Activated naive CD8-positive, alpha-beta T cell treated with anti-CD3 and anti-CD28 coated beads, Interleukin-2, amount 50 U/mL, for 16 hours (primary cell): ENCODE measurements at regions not wholly inside any gene's neighbourhood (a gene's known extent, or its start where the extent isn't known, plus 50 kb on each side); places are given as distances from the start of the nearest gene placed in this dataset.
"Not testable (repeated sequence)": the region's sequence is repeated elsewhere in the genome, so short reads cannot be mapped to it uniquely, and the experiment has no call there.

Source experiments
- DNase-seq: peaks from one replicate; pipeline ENCODE4 v3.0.0-alpha.2; 2020; ENCODE audit warnings: low read depth, low spot score

DNA sequence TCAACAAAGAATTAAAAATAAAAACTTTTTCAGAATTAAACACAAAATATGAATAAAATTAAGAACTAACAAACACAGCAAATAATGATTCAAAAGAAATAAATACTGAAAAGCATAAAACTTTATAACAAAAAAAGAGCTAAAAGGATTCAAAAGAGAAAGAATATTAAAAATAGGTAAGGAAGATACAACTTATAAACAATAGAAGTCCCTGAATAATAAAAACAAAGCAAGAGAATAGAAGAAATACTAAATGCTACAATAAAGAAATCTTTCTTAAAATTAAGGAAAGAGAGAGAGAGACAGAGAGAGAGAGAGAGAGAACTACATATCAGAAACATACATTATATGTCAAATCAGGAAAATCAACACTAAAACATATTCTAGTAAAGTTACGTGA lies 619.9 kb upstream of the SLIT2 start:
- DNase-seq, result no peak

DNA sequence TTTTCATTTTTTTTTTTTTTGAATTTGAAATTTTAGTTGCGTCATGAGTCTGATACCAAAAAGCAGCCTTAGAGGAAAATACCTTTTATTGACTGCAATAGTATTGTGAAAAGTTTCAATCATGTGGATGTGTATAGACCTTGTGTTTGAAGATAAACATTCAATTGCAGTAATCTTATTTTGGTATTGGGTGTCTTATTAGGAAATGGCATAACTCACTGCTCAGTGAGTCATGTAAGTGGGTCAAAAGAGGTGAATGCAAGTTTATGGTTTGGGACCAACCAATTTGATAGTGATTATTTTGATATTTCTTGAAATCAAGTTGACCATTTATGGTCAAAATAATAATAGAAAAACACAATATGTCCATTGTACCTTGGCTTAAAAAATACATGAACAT lies 627.8 kb upstream of the SLIT2 start:
- no peak for DNase-seq

DNA sequence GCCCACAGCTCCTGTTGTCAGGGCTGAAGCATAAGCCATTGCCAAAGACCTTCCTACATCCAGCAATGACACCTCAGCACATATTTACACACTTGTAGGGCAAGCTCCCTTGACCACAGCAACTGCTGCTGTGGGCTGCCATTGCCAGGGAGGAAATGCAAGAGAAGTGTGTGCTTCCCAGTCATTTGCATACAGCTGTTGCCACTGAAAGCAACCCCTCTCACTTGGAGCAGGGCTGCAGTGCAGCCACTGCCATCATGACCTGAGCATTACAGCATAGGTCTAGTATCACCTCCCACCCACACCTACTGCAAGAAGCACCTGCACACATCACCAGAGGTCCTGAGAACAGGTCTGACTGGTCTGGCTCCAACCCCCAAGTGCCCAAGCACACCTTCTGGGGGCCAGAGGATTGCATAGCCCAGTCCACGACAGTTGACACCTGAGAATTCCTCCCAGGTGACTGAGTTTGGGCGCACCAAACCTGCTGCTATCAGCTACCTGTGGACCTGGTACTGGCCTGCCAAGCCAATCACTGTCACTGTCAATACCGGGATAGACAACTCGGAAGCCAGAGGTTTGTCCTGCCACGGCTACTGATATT lies 636.5 kb upstream of the SLIT2 start:
- no peak for DNase-seq

DNA sequence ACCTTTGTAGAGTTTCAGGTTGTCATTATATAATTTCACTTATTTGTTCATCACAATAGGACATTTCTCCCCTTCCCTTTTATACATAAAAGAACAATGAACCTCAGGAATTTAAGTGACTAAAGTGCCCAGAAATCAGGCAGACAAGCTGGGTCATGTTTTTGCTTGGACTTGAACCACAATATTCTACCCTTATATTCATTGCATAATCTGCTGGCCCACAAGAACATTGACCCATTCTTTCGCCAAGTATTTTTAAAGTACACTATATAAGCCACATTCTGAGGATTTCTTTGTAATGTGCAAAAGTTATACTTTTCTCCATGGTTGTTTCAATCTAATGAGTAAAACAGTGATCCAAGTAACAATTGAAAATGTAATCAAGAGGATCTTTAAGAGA lies 637.5 kb upstream of the SLIT2 start:
- DNase-seq, result no peak

DNA sequence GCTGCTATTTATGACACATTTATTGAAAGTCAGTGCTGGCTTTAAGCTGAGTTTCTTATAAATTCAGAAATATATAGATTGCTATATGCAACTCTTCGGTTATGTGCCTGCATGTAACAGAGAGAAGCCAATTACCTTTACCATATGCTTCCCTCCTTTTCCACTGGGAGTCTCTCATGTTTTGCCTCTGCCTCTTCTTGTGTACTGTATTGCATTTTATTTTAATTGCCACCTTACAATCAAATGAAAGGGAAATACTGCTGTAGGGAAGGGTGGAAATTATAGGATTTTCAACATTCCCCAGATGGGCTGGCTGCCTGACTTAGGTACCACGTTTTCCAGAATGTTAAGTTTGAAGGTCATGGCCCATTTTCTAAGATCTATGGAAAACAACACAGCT lies 655.4 kb upstream of the SLIT2 start:
- no peak for DNase-seq

DNA sequence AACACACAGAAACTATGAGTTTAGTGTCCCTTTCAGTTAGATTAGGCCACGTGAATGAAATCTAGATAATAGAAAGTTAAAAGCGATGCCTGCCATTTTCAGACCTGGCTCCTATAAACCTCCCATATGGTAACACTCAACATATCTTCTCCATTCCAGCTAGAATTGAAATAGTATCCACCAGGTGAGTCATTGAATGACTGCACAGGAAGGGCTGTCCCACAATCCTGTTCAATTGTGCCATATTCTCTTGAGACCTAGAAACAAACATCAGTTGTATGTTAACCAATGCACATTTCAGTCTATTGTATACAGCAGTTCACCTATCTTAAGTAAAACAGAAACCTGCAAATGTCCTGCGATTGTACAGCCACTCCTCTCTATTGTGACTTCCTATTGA lies 659.3 kb upstream of the SLIT2 start:
- DNase-seq, result no peak

DNA sequence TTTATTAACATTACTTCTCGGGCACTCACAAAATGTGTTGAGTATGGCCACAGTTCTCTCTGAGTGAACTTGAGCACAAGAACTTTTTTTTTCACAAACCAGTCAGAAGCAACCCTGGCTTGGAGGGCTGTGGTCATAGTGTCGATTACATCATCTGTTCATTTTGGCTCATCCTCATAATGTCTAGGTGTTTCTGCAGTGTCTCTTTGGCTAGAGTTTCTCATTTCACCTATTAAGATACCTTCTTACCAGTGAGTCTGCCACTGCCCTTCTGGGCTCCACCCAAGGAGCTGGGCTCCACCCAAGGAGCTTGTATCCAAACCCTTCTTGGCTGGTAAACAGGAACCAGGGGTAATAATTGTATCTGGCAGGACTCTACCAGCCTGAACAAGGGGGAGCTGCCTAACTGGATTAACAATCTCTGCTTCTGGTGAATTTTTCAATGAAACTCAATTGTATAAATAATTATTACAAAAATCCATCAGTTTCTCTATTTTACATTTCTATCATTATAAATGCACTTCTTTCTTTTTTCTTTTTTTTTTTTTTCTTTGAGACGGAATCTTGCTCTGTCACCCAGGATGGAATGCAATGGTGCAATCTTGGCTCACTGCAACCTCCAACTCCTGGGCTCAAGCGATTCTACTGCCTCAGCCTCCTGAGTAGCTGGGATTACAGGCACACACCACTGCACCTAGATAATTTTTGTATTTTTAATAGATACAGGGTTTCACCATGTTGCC lies 667.7 kb upstream of the SLIT2 start:
- no peak for DNase-seq

DNA sequence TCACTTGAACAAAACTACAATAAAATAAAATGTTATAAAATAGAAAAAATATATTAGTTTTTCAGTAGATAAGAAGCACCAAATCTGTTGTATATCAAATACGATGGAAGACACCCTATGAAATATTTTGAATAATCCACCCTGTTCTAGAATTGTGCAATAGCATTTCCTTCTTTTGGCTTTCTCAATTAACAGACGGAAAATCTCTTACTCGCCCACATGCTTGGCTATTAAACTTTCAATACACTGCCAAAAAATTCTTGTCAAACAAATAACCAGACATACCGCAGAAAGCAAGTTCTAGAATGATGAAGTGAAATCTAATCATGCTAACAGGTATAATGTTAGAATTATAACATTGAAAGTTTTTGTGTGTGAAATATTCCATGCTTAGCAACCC lies 671.6 kb upstream of the SLIT2 start:
- no peak for DNase-seq

DNA sequence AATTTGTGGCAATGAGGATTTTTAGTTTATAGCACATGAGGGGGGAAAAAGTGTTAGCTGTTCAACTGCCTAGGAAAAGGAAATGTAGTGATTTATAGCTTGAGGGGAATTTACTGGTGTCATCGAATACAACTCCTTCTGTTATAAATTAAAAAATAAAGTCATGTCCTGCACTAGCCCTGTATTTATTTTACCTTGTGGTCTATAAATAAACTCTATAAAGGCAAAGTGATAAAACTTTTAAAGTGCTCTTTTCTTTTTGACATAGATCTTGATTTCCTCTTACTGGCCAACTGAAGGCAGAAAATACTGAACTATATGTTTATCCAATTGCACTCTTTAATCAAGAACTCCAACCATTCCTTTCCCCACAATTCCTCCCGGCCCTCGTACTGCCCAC lies 672.1 kb upstream of the SLIT2 start:
- no peak for DNase-seq

DNA sequence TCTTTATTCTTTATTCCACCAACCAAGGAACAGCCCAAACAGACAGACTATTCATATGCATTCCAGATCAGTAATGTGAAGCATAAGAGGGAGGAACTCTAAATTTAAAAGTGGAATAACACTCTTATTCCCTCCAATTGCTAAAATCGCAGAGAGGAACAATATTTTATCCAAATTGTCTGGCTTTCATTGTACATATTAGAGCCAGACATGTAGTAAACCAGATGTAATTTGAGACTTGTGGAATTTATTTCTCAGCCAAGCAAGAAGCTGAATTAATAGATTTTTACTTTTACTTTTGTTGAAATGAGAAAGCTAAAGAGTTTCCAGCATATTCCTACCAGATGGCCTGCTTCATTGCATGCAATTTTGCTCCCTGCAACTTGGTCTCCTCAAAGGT lies 674.6 kb upstream of the SLIT2 start:
- no peak for DNase-seq

DNA sequence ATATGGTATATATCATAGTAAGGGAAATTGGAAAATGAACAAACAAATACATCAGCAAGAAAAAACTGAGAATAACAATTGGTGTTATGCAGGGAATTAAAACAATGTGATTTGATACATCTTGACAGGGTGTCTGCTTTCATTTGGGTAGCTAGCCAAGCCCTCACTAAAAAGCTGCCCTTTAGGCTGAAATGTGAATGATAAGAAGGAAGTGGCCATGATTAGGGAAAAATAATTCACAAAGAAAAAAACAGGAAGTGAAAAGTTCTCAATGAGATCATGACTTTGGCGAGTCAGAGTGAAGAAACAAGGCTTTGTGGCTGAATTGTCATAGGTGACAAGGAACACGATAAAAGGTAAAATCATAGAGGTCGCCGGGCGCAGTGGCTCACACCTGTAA lies 675.8 kb upstream of the SLIT2 start:
- no peak for DNase-seq

DNA sequence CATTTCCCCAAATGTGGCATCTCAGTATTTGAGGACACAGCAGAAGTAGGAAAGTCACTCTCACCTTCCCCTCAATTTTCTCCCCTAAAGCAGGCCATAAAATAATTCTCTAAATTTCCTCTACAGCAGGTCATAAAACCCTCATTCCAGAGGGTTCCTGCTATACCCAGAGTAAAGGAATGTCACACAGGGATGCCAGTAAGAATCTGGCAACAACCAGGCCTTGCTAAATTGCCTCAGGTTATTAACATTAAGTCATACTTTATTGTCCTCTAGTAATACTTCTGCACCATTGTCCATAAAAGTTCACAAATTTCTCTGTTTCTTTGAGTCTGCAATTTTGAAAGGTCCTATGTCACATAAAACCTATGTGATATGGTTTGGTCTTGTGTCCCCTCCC lies 685.7 kb upstream of the SLIT2 start:
- DNase-seq, result no peak

DNA sequence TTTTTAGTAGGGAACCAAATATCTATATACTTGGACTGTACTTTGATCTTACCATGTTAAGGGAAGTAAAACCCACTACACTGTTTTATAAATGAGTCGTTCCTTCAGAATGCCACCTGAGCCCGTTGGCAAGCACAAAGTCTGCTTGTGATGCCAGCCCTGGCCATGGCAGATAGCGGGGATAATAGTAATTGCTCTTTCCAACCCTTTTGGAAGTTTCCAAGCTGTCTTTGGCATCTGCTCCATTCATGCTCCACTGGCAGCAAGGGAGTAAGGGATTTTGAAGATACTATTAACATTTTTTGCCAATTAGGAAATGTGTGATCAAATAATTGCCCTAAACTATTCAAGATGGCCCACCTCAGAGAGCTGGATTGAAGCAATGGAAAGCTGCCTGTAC lies 689.2 kb upstream of the SLIT2 start:
- no peak for DNase-seq

DNA sequence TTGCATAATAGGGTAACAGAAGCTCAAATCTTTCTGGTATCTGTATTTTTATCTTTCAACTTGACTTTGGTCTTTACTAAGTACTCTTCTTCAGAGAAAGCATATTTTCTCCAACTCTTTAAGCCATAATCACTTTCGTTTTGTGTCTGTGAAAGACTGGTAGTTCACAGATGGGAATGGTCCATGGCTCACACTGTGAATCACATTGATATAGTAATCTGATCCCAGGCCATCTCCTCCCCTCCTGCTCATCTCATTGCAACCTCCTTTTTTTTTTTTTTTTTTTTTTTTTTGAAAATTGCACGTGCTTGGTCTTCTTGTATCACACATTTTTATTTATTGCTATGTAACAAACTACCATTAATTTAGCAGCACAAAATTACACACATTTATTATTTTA lies 694.5 kb upstream of the SLIT2 start:
- no peak for DNase-seq

DNA sequence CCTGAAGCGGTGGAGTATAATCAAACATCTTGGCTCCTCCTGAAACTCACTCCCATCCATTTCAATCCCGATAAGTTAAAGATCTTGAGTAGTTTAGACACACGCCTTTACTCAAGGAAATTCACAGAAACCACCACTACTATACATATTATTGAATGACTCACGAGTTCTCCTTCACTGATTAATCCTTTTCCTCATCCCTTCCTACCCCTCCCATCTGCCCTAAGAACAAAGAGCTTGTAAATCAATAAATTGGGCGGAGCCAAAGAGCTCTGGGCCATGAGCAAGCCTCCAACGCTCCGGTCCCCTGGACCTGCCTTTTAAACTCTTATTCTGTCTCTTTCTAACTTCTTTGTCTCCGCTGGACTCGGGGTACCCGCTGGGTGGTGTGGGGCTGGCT lies 695.4 kb upstream of the SLIT2 start:
- not testable (repeated sequence) for DNase-seq

DNA sequence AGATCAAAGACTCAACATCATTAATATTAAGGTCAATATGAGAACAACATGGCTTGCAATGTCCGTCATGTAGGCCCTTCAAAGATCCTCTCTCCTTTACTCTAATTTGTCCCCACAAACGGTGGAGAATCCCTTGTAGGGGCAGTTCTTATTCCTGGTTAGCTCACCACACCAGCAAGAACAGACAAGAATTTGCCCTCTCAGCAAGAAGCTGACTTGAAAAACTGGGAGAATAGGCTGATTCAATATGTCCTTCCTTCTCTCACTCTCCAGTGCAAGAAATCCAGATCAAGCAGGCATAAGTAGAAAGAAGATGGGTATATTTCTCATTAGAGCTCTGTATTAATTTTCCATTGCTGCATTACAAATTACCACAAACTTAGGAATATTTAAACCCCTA lies 704.2 kb upstream of the SLIT2 start:
- no peak for DNase-seq

DNA sequence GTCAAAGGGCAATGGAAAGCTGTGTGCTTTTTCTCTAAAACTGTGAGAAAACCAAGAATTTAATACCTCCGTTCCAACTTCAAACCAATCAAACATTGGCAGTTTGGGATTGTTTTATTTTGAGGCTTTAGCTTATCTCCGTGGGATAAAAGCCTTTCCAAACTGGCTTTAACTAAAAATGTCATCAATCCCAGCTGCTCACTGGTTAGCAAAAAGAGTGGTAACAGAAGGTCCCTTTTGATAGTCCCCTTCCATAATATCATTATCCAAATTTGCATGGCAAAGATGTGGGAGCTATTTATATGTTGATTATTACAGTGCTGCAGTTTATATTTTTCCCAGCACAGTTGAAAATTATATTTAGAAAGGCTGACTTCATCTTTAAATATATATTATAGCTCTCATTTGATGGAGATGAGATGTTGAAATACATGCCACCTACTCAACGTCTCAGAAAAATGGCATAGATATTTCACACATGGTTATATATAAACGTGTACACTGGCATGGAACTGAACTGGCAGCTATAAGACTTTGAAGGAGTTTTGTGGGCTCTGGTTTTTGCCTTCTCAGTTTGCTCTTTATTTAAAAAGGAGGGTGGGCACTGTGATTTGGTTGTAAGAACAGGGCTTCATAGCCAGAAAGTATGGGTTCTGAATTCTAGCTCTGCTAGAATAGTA lies 707.1 kb upstream of the SLIT2 start:
- no peak for DNase-seq

DNA sequence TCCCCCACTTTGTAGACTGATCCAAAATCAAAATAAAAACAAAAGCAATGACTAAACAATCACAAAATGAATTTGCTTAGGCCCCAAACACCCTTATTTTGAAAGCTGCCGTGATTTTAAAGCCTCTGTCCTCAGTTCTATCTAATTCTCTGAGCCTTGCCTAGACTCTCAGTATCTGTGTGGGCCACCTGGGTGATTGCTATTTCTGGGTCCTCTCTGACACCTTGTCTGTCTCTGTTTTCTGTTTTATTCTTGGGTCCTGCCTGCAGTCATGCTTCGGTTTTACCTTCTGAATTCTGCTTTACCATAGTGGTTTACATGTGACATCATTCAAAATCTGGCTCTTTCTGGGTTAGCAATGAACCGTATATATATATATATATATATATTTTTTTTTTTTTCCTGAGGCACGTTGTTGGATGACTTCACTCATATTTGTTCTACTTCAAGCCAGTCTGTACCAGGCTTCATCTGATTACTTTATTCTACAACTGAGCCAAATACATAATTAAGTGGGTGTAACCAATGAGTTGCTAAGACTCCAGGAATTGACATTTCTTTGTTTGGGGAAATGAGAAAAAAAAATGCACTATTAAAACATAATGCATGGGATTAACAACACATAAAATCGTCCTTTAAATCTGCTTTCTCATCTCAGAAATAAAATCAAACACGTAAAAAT lies 710.7 kb upstream of the SLIT2 start:
- DNase-seq, result no peak

DNA sequence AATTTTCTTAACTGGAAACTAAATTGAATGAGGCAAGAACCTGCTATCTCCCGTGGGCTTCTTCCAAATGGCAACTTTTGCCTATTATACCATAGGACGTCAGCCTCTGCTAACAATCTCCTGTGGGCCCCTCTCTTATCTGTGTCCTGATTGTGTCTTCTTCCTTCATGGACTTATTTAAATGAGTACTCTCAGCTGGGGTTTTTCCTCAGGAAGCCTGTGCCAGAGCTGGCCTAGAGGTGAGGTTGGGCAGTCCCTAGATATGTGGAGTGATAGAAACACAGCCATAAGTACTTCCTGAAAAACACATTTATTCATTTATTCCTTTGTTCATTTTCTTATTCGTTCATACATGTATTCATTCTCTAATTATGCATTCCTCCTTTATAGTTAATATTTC lies 712.5 kb upstream of the SLIT2 start:
- DNase-seq, result no peak

DNA sequence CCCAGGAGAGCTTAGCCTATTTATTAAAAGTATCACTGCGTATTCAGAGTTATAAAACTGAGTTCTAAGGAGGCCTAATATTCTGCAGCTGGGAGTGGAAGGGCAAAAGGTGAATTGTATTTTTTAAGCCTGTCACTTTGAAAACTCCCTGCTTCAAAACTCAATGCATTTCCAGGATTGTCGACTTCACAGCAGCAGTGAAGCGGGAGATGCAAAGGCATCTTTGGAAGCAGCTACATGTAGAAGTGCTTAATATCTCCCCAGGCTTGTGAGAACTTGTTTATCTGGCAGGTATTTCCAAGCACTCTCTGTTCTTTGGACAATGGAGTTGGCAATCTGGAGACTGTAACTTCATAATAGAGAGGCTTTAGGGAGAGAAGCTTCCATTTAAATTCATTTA lies 717.5 kb upstream of the SLIT2 start:
- no peak for DNase-seq

DNA sequence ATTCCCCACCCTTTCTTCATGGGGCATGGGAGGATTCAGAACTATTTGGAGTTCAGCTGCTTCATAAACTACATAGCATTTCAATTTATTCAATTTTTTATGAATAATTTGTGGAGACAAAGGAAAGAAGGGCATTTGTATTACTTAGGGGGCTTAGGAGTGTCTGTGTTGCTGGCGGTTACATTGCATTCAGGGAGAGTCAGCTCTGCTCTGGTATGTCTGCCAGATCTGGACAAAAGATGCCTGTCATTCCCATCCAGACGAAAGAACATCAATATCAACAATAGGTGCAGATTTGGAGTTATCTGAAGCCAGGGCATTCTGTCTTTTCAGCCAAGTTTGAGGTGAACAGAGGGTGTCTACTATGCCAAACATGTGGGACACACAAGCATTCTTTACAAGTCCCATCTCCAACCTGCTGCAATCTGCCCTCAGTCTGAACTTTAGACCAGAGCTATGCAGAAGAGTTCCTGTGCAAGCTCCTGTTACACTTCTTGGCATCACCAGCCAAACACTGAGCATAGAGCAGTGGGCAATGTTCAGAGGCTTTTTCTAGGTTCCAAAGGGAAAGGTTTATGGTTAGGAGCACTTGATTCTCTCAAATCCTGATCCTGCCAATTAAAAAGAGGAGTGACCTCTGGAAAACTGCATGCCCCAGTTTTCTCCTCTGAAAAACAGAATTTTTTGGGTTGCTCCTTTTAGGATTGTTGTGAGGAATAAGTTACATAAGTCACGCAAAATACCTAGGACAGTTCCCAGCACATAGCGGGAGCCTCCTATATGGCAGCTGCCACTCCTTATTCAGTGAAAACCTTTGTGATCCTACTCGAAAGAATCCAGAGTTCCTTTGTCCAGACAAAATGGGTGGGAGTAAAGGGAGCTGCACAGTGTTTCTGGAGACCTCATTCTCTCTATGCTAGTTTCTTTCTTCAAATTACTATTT lies 719.5 kb upstream of the SLIT2 start:
- DNase-seq, result no peak

DNA sequence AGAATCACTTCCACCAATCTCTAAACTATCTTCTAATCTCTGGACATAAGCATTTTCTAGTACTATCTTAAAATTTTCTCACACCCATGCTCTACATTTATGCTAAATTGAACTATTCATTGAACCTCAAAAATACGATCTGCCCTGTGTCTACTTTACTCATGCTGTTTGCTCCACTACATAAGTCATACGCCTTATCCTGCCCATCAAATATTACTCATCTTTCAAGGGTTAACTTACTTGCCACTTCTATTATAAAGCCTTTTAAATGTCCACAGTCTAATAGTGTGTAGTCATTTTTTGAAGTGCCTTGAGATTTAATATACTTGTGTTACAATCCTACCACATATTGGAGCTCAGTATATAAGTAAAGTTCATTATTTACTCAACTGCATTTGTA lies 727.7 kb upstream of the SLIT2 start:
- no peak for DNase-seq
